CD4-positive, alpha-beta T cell treated with Interleukin-12 subunit alpha and Interleukin-12 subunit beta, for 1 hour (primary cell): ENCODE measurements at regions not wholly inside any gene's neighbourhood (a gene's known extent, or its start where the extent isn't known, plus 50 kb on each side); places are given as distances from the start of the nearest gene placed in this dataset.

Source experiments
- DNase-seq: peaks from one replicate; pipeline ENCODE4 v3.0.0-alpha.2; 2020

- no peak for DNase-seq
Measured at GRCh38 chr4:58551676-58552075, 1441.5 kb upstream of the IGFBP7 start.

- no peak for DNase-seq
Measured at GRCh38 chr4:58543465-58543864, 1433.3 kb upstream of the IGFBP7 start.

- DNase-seq = no peak
Measured at GRCh38 chr4:58541926-58542325, 1431.7 kb upstream of the IGFBP7 start.

- DNase-seq = no peak
Measured at GRCh38 chr4:58522765-58523382, 1412.7 kb upstream of the IGFBP7 start.

GRCh38 chr4:58515226-58515625, 1405.0 kb upstream of the IGFBP7 start:
- no peak for DNase-seq

- no peak for DNase-seq
Measured at GRCh38 chr4:58514299-58514698, 1404.1 kb upstream of the IGFBP7 start.

GRCh38 chr4:58510652-58511051, 1400.5 kb upstream of the IGFBP7 start:
- no peak for DNase-seq

- no peak for DNase-seq
Measured at GRCh38 chr4:58507079-58507478, 1396.9 kb upstream of the IGFBP7 start.

- no peak for DNase-seq
Measured at GRCh38 chr4:58502839-58503238, 1392.7 kb upstream of the IGFBP7 start.

GRCh38 chr4:58499182-58499581, 1389.0 kb upstream of the IGFBP7 start:
- no peak for DNase-seq

- no peak for DNase-seq
Measured at GRCh38 chr4:58491620-58492019, 1381.4 kb upstream of the IGFBP7 start.

- DNase-seq = no peak
Measured at GRCh38 chr4:58477950-58478349, 1367.8 kb upstream of the IGFBP7 start.

GRCh38 chr4:58477513-58477912, 1367.3 kb upstream of the IGFBP7 start:
- DNase-seq = no peak

- DNase-seq = no peak
Measured at GRCh38 chr4:58475097-58475496, 1364.9 kb upstream of the IGFBP7 start.

- no peak for DNase-seq
Measured at GRCh38 chr4:58465031-58465430, 1354.8 kb upstream of the IGFBP7 start.

- no peak for DNase-seq
Measured at GRCh38 chr4:58456727-58457384, 1346.7 kb upstream of the IGFBP7 start.

- DNase-seq = no peak
Measured at GRCh38 chr4:58453956-58454355, 1343.8 kb upstream of the IGFBP7 start.

- no peak for DNase-seq
Measured at GRCh38 chr4:58451707-58452106, 1341.5 kb upstream of the IGFBP7 start.

GRCh38 chr4:58435871-58436270, 1325.7 kb upstream of the IGFBP7 start:
- no peak for DNase-seq

GRCh38 chr4:58413849-58414248, 1303.7 kb upstream of the IGFBP7 start:
- DNase-seq = no peak

GRCh38 chr4:58411904-58412303, 1301.7 kb upstream of the IGFBP7 start:
- DNase-seq = no peak

- DNase-seq = no peak
Measured at GRCh38 chr4:58406762-58407161, 1296.6 kb upstream of the IGFBP7 start.

- no peak for DNase-seq
Measured at GRCh38 chr4:58368221-58368620, 1258.0 kb upstream of the IGFBP7 start.

GRCh38 chr4:58360354-58361133, 1250.4 kb upstream of the IGFBP7 start:
- DNase-seq = no peak
